Testis (tissue), 2 donors: ENCODE measurements at regions not wholly inside any gene's neighbourhood (a gene's known extent, or its start where the extent isn't known, plus 50 kb on each side); places are given as distances from the start of the nearest gene placed in this dataset.

Experiments
- CTCF ChIP-seq, 3 experiments: fragments of 450-650 bp in 2 of 3; fragments of 200-600 bp in 1 of 3; sonication (generic) in 1 of 3; IDR thresholded peaks; one replicate each; pipeline ENCODE4 v1.5.1; 2016 to 2019; ENCODE audit warnings: antibody characterized with exemption in 3 of 3, mild to moderate bottlenecking in 2 of 3, moderate library complexity in 1 of 3
- POLR2A ChIP-seq: fragments of 450-650 bp; IDR thresholded peaks from one replicate; pipeline ENCODE4 v1.6.1; 2017; ENCODE audit warnings: antibody characterized with exemption, mild to moderate bottlenecking, moderate library complexity

DNA sequence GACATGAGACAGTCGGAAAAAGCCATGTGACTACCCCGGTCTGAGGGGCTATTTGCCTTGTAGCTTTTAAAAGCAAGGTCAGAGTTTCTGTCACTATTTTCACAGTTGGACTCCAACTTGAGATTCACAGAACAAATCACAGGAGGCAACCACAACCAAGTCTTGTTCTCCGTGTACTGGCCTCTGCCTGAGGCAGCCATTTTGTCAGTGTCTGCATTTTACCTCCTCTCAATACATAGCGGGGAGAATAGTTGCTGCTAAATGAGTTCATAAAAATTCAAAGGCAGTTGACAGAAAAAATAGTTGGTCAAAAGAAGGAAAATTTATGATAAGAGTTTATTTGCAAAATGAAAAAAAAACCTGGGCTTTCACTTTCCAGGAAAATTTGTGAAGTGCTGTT, 501.4 kb downstream of the CCDC85A start:
- TF ChIP-seq CTCF (IDR thresholded peaks at IDR 0.05): no peak
- no peak for TF ChIP-seq POLR2A
